ENCODE measurements at regions not wholly inside any gene's neighbourhood (a gene's known extent, or its start where the extent isn't known, plus 50 kb on each side); places are given as distances from the start of the nearest gene placed in this dataset.

GRCh38 chr10:36195364-36195763, 553.3 kb upstream of the FZD8 start:
- TF ChIP-seq JUN (IDR thresholded peaks at IDR 0.05; ENCODE audit: low read depth, low read length) (no peak), SRF (IDR thresholded peaks at IDR 0.05; ENCODE audit: low read depth, low read length) (no peak), RFX5 (IDR thresholded peaks at IDR 0.05; ENCODE audit: borderline replicate concordance, low read depth, low read length) (no peak), POLR2AphosphoS5 (IDR thresholded peaks at IDR 0.05; ENCODE audit: low read depth, low read length) (no peak), CTCF (IDR thresholded peaks at IDR 0.05; ENCODE audit: control extremely low read depth in 1 of 3, insufficient read depth in 1 of 3, low read depth in 1 of 3, low read length in 3 of 3) (no peak), BACH1 (IDR thresholded peaks at IDR 0.05; ENCODE audit: low read length) (no peak), KDM5A (IDR thresholded peaks at IDR 0.05; ENCODE audit: low read length) (no peak), MAFK (IDR thresholded peaks at IDR 0.05; ENCODE audit: low read depth, low read length) (no peak)
